AG04449 (cell line): ENCODE measurements at regions not wholly inside any gene's neighbourhood (a gene's known extent, or its start where the extent isn't known, plus 50 kb on each side); places are given as distances from the start of the nearest gene placed in this dataset.

Experiments
- CTCF ChIA-PET: fragments of 350-600 bp; formaldehyde crosslinking; extraction: SDS; loops from one replicate; lab custom pipeline; 2021; ENCODE audit warnings: antibody characterized with exemption; lab: Yijun Ruan, JAX
- POLR2A ChIA-PET: fragments of 400-600, 350-600 bp; formaldehyde crosslinking; extraction: SDS; loops from one replicate; lab custom pipeline; 2020; ENCODE audit warnings: antibody characterized with exemption, inconsistent platforms; lab: Yijun Ruan, JAX
- DNase-seq: peaks from one replicate; pipeline ENCODE4 v3.0.0-alpha.2; 2010; ENCODE audit warnings: low read depth, low spot score
- H3K4me3 ChIP-seq: 2 replicates; pipeline ENCODE4 v1.5.1; 2011; ENCODE audit warnings: low read depth, mild to moderate bottlenecking, control low read depth, low read length
- TF ChIP-seq, protein P1 (sequence below): IDR thresholded peaks from one replicate; pipeline ENCODE4 v1.5.1; 2011; ENCODE audit warnings: mild to moderate bottlenecking, moderate library complexity, low read length, control low read depth, inconsistent platforms; ENCODE audit not compliant: insufficient read depth; ENCODE audit errors: missing control alignments

DNA sequence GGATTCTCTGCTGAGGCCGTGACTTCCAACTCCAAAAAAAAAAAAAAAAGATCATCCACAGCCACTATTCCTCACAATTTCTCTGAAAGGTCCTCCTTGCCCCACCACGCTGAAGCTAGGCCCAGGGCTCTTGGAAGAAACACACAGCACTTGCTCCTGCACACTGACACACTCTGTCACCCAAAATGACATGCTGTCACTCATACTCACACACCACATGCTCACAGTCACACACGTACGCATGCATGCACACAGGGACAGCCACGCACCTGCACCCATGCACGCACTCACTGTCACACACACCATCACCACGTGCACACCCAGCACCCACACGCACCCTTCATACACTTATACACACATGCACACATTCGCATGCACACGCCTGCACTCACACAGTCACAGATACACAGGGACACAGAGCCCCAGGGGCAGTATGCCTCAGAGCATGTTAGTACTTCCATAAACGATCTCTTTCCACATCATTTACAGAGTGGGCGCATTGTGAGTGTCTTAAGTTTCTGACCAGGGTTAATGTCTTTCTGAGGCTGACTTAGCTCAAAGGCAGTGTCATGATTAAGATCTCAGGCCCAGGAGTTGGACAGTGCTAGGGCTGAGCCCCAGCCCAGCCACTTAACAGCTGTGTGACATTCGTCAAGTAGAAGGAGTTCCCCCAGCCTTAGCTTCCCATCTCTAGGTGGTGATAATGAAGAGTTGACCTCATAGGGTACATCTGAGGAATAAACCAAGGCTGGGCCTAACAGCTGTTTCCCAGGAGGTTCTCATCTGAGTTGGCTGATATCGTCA is 93.4 kb downstream of the GLI2 start:
- ChIA-PET CTCF (interaction anchor here (0.6 to 1.5 kb wide), 5 partner anchors 26 to 133 kb away, joined by 3 to 5 read pairs (median 3); no protein-coding TSS in a partner anchor), POLR2A (no interaction called here)
- TF ChIP-seq, protein P1, sequence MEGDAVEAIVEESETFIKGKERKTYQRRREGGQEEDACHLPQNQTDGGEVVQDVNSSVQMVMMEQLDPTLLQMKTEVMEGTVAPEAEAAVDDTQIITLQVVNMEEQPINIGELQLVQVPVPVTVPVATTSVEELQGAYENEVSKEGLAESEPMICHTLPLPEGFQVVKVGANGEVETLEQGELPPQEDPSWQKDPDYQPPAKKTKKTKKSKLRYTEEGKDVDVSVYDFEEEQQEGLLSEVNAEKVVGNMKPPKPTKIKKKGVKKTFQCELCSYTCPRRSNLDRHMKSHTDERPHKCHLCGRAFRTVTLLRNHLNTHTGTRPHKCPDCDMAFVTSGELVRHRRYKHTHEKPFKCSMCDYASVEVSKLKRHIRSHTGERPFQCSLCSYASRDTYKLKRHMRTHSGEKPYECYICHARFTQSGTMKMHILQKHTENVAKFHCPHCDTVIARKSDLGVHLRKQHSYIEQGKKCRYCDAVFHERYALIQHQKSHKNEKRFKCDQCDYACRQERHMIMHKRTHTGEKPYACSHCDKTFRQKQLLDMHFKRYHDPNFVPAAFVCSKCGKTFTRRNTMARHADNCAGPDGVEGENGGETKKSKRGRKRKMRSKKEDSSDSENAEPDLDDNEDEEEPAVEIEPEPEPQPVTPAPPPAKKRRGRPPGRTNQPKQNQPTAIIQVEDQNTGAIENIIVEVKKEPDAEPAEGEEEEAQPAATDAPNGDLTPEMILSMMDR, result no peak
- DNase-seq, result no peak
- no peak overlapping the region for H3K4me3 ChIP-seq

GRCh38 chr2:120829633-120830025 is 94.0 kb downstream of the GLI2 start:
- TF ChIP-seq, protein P1, result no peak
- no peak for DNase-seq
- H3K4me3 ChIP-seq, result no peak overlapping the region
- ChIA-PET POLR2A (no interaction called here), CTCF (interaction anchor here (1.3 kb wide), 1 partner anchor 26 kb away, joined by 3 read pairs; no protein-coding TSS in a partner anchor)

DNA sequence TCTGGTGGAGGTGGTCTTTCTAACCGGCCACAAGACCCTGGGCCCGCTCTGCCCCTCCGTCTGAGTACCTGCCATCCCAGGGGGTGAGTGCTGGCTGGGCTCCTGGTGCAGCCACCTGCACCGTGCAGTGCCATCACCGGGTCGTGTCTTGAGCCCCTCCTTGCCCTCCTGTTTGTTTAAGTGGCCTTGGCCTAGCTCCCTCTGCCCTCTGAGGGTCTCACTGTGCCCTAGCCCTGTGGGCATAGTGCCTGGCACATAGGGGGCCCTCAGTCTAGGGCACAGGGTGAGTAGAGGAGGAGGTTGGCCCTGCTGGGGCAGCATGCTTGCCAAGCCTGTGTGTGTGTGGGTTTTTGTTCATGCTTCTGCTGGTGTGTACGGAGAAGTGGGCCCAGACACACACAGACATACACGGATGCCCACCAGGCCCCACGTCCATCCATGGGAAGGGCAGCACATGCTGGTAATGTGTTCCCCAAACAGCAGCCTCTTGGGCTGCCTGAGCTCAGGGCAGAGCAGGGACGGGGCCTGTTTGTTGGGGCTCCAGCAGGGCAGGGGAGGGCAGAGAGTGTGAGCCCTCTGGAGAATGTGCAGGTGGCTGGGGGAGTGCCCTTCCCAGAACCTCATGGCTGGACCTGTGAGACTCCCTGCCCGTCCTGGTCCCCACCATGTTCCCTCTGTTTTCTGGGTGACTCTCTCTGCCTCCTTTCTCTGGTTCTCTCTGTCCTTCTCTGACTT is 94.6 kb downstream of the GLI2 start:
- no peak overlapping the region for H3K4me3 ChIP-seq
- ChIA-PET POLR2A (no interaction called here), CTCF (no interaction called here)
- TF ChIP-seq, protein P1, result no peak
- no peak for DNase-seq

GRCh38 chr2:120831086-120831485 is 95.4 kb downstream of the GLI2 start:
- no peak overlapping the region for H3K4me3 ChIP-seq
- CTCF ChIA-PET, result no interaction called here

GRCh38 chr2:120831891-120832290 is 96.2 kb downstream of the GLI2 start:
- no peak for DNase-seq
- ChIA-PET CTCF (interaction anchor here (1.2 kb wide), 2 partner anchors 239 to 246 kb away, joined by 4 read pairs; no protein-coding TSS in a partner anchor), POLR2A (no interaction called here)
- no peak overlapping the region for H3K4me3 ChIP-seq
- TF ChIP-seq, protein P1, result no peak

More at GRCh38 chr2:120831086-120831485, 95.4 kb downstream of the GLI2 start:
- TF ChIP-seq, protein P1, result no peak
- POLR2A ChIA-PET, result no interaction called here
- no peak for DNase-seq
